ENCODE measurements at regions not wholly inside any gene's neighbourhood (a gene's known extent, or its start where the extent isn't known, plus 50 kb on each side); places are given as distances from the start of the nearest gene placed in this dataset.

- DNase-seq = no peak
These were observed 386.7 kb downstream of the TFAP2A start for GRCh38 chr6:10028222-10028621.

- DNase-seq = no peak
These were observed 395.0 kb downstream of the TFAP2A start for GRCh38 chr6:10019851-10020250.

- no peak for DNase-seq
These were observed 400.3 kb downstream of the TFAP2A start for GRCh38 chr6:10014557-10014956.

GRCh38 chr6:10000551-10000950, 414.3 kb downstream of the TFAP2A start:
- no peak for DNase-seq

GRCh38 chr6:9999796-10000195, 415.1 kb downstream of the TFAP2A start:
- DNase-seq = no peak

GRCh38 chr6:9986273-9986672, 428.6 kb downstream of the TFAP2A start:
- no peak for DNase-seq

- DNase-seq = no peak
These were observed 429.4 kb downstream of the TFAP2A start for GRCh38 chr6:9985481-9985880.

GRCh38 chr6:9984607-9985006, 430.3 kb downstream of the TFAP2A start:
- DNase-seq = no peak

GRCh38 chr6:9983168-9983567, 431.7 kb downstream of the TFAP2A start:
- no peak for DNase-seq

GRCh38 chr6:9982215-9982614, 432.7 kb downstream of the TFAP2A start:
- DNase-seq = no peak

GRCh38 chr6:9979996-9980395, 434.9 kb downstream of the TFAP2A start:
- DNase-seq = no peak

- DNase-seq = no peak
These were observed 436.4 kb downstream of the TFAP2A start for GRCh38 chr6:9978480-9978879.

- no peak for DNase-seq
These were observed 437.5 kb downstream of the TFAP2A start for GRCh38 chr6:9977411-9977810.

GRCh38 chr6:9961646-9962045, 453.2 kb downstream of the TFAP2A start:
- DNase-seq = no peak

- DNase-seq = no peak
These were observed 457.6 kb downstream of the TFAP2A start for GRCh38 chr6:9957215-9957759.

GRCh38 chr6:9948678-9949077, 466.2 kb downstream of the TFAP2A start:
- DNase-seq = no peak

- no peak for DNase-seq
These were observed 470.9 kb downstream of the TFAP2A start for GRCh38 chr6:9943986-9944385.

GRCh38 chr6:9943026-9943425, 471.8 kb downstream of the TFAP2A start:
- no peak for DNase-seq

- no peak for DNase-seq
These were observed 472.7 kb downstream of the TFAP2A start for GRCh38 chr6:9942131-9942530.

GRCh38 chr6:9938801-9939200, 476.1 kb downstream of the TFAP2A start:
- no peak for DNase-seq

GRCh38 chr6:9937031-9937763, 477.7 kb downstream of the TFAP2A start:
- DNase-seq = no peak

GRCh38 chr6:9936551-9936950, 478.3 kb downstream of the TFAP2A start:
- no peak for DNase-seq

- no peak for DNase-seq
These were observed 481.2 kb downstream of the TFAP2A start for GRCh38 chr6:9933677-9934076.

GRCh38 chr6:9927275-9927674, 487.6 kb downstream of the TFAP2A start:
- DNase-seq = no peak

- DNase-seq = no peak
These were observed 489.9 kb downstream of the TFAP2A start for GRCh38 chr6:9924971-9925370.
